HG03280 (cell line): ENCODE measurements at regions not wholly inside any gene's neighbourhood (a gene's known extent, or its start where the extent isn't known, plus 50 kb on each side); places are given as distances from the start of the nearest gene placed in this dataset.
"Not testable (repeated sequence)": the region's sequence is repeated elsewhere in the genome, so short reads cannot be mapped to it uniquely, and the experiment has no call there.

Experiments
- ATAC-seq: cut with Tn5 transposase; IDR thresholded peaks from one replicate; pipeline ENCODE4 v1.9.1; 2021; ENCODE audit warnings: mild to moderate bottlenecking, moderate library complexity; ENCODE audit not compliant: unreplicated experiment

DNA sequence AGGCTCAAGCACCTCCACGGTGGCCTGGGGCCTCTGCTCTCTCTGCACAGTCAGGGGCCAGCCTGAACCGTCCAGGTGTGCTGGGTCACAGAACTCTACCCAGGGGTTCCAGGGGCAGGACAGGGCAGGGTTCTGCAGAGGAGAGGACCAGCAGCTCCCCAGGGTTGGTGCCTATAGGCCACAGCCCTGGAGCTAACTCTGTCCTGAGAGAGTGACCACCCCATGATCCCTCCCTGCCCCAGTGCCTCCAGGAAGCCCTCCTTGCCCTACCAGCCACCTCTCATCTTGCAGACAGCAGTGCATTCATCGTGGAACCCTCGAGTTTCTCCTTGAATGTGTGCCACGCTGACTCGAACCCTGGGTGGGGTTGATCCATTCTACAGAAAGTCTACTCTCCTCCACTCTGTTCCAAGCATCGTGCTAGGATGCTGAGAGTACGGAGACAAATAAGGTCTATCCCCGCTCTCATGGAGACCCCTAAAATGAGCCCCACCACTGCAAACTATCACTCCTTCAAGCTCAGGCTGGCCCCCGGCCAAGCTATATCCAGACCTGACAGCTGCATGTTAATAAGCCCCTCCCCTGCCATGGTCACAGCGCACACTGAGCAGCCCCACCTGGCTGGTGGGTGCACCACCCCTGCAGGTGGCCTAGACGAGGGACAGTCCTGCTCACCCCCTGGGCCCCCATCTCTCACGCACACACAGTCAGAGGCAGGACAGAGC lies 138.1 kb upstream of the FOXD4L5 start:
- not testable (repeated sequence) for ATAC-seq

DNA sequence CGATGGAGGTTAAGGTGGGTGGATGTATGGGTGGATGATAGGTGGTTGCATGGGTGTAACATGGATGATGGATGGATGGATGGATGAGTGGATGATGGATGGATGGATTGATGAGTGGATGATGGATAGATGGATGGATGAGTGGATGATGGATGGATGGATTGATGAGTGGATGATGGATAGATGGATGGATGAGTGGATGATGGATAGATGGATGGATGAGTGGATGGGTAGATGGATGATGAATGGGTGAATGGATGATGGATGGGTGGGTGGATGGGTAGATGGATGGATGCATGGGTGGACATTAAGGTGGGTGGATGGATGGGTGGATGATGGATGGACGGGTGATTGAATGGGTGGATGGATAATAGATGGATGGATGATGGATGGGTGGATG lies 136.5 kb upstream of the FOXD4L5 start:
- ATAC-seq = not testable (repeated sequence)

DNA sequence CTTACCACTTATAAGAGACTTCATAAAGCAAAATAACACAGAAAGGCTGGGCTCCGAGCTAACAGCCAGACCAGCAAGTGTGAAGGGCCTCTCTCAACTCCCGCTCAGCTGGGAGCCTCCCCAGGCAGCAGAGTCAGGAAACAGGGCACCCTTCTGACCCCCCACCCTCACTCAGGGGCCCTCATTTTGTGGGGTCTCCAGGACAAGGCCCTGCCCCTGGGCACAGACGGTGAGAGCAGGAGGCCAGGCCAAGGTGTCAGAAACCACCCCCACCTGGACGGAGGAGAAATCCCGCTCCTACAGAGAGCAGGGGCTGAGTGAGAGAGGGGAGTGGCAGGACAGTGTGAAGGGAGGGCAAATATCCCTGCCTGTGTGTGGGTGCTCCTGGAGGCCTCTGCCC lies 135.8 kb upstream of the FOXD4L5 start:
- no peak for ATAC-seq

DNA sequence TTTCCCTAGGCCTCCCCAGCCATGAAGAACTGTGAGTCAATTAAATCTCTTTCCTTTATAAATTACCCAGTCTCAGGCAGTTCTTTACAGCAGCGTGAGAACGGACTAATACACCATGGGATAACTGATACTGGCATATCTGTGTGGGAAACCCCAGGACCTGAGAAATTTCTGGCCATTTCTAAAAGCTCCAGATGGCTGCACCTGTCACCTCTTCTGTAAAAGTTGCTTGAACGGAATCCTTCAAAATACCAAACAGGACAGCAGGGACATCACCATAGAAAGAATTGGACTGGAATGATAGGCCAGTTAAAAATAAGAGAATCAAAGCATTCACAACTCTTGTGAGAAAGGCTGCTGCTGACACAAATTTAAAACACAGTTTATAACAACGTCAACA lies 134.0 kb upstream of the FOXD4L5 start:
- not testable (repeated sequence) for ATAC-seq

DNA sequence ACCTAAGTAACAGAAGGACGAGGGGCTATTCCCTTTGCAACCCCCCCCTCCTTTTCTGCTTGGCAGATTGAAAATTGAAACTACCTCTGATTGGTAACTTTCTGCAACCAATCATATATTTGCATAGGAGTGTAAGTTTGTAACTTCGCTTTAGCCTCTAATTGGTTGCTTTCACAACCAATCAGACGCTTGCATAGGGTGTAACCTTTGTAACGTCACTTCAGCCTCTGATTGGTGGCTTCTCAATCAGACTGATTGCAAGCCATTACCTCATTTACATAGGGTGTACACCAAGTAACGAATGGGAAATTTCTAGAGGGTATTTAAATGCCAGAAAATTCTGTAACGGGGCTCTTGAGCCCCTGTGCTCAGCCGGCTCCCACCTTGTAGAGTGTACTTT lies 131.9 kb upstream of the FOXD4L5 start:
- ATAC-seq = not testable (repeated sequence)

DNA sequence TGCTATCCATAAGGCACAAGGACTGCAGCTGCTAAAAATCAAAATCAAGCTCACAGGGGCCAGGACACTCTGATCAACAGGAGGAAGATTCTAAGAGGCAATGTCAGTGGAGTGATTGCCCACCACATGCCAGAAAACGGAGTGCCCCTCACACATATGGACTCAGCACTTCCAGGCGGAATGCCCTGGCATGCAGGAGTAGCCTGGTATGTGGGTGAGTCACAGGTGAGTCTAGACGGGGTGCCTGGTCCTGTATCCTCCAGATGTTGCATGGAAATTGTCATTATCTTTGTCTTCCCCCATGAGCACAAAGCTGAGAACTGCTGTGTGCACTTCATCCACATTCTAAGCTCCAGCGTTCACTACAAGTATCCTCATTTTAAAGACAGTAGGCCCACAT lies 129.2 kb upstream of the FOXD4L5 start:
- not testable (repeated sequence) for ATAC-seq

DNA sequence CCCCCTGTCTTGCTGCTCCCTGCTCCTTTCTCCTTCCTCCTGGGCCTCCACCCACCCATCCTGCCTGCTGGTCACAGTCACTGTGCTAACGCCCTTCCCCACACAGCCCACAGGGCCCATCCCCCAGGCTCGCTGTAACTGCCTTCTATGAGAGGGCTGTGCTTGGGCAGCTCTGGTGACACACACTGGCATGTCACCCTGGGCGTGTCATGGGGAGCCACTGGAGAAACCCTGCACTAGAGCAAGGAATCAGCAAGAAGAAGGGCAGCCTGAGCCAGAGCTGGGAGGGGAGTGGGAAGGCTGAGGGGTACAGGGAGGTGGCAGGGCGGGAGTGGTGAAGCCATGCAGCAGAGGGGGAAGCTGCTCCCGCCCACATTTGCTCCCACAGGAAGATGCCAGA lies 128.4 kb upstream of the FOXD4L5 start:
- not testable (repeated sequence) for ATAC-seq

DNA sequence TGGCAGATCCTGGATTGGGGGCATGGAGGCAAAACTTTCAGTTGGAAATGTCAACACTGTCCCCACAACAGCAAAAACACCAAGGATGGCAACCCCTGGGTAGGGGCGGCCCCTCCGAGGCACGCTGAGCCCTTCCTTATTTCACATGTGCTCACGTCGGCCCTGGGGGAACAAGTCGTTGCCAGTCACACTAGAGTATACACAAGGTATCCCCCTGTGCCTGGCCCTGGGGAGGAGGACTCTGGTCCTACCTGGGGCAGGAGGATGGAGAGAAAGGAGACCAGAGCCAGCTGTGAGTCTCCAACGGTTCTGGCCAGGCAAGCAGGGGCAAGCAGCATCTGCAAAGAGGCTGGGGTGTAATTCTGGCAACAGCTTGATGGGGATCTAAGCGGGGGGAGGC lies 126.9 kb upstream of the FOXD4L5 start:
- no peak for ATAC-seq

DNA sequence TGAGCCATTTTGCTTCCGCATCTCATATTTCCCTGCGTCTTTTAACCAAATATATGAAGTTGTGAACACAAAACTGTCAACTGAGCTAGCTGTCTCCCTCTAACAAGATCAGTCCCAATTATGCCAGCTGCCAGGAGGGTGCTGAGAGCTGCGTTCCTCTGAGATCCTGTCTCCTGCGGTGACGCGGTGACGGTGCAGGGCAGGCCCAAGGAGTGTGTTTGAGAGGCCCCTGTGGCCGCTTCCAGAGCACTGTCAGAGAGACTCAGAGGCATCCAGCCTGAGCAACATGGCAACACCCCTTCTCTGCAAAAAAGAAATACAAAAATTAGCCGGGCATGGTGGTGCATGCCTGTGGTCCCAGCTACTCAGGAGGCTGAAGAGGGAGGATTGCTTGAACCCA lies 126.3 kb upstream of the FOXD4L5 start:
- no peak for ATAC-seq

DNA sequence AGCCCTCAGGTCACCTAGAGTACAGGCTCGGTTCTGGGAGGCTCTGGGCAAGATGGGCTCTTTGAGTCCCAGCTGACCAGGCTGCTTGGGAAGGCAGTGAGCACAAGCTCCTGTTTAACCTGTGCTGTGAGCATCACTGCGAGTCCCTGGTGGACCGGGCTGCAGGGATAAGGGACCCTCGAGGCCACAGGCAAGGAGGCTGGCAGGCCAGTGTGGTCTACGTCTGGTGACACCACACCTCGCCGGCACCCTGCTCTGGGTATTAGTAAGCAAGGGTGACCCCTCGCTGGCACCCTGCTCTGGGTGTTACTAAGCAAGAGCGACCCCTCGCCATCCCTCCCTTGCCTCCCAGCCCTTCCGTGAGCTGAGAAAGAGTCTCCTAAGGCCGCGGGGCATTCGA lies 125.9 kb upstream of the FOXD4L5 start:
- ATAC-seq = no peak

DNA sequence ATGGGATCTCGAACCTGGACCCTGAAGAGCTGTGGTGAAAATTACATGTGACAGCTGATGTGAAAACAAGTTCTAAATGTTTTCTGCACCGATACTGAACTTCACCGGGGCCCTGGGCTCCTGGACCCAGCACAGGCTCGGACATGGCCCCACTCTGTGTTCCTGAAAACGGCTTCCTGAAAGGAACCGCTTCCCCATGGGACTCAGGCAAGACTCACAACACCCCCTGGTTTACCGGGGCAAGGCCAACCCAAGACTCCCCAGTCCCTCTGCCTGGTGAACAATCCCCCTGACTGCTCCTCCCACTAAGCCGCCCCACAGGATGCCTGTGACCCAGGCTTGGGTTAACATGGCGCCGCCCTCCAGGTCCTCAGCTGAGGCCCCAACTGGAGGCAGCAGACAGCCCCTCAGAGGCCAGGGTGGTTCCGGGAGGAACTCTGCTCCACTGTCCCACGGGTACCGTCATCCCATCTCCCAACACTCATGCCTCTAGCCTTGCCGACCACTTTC lies 124.5 kb upstream of the FOXD4L5 start:
- no peak for ATAC-seq

DNA sequence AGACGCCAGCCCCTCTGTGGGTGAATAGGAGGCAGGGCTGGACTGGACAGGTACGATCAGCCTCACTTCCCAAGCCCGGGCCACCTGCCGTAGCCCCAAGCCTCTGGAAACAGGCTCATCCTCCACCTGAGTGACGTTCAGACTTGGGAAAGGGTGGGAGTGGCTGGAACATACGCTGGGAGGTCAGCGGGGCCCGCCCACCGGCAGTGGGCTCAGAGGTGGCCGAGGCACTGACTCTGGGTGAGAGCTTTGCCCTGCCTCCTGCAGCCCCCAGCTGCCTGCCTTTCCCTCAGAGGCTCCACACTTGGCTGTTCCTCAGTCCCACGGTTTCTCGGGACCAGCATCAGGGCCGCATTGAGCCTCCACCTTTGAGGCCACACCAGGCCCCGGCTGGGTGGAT lies 123.8 kb upstream of the FOXD4L5 start:
- not testable (repeated sequence) for ATAC-seq

DNA sequence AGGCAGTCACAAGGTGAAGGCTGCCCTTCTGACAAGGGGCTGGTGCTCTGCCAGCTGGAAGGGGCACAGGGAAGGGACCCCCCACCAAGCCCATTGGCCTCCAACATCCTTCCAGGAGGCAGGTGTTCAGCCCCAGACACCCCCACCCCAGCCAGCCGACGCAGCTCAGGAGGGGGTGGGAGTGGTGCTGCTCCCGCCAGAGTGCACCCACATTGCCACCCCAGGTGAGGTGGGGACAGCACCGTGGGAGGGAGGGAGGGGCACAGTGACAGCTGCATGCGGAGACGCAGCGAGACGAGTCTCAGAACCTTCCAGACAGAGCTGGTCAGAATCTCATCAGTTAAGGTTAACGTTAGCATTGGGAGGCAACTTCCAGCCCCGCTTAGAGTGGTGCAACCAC lies 121.6 kb upstream of the FOXD4L5 start:
- ATAC-seq = not testable (repeated sequence)

DNA sequence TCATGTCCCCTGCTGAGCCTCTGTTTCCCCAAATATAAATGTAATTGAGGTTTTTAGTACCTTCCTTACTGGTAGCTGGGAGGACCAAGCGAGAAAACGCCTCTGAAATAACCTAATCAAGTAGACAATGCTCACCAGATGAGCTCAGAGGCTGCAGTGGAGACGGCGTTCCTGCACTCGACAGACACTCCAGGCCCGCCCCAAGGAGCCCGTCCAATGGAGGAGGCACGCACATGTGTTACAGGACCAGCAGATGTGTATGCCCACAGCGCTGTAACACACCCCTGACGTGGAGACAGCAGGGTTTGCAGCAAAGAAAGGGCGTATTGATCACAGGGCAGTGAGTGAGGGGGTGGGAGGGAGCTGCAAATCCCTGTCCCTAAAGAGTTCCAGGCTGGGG lies 120.8 kb upstream of the FOXD4L5 start:
- ATAC-seq = not testable (repeated sequence)

DNA sequence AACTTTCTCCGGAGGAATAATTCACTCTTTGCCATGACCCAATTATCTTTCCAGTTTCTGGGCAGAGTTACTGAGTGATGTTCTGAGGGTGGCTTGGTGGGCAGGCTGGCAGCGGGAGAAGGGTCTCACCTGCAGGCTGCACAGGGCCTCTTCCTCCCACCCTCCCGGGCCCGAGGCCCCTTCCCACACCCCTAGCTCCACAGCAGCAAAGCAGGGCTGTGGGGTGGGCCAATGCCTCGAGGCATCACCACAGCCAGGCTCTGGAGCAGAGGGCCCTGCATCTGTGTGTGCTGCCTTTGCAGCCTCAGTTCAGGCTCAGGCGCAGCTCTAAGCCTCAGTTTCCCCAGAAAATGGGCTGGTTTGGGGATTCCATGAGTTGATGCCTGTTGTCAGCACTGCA lies 120.2 kb upstream of the FOXD4L5 start:
- ATAC-seq = no peak

DNA sequence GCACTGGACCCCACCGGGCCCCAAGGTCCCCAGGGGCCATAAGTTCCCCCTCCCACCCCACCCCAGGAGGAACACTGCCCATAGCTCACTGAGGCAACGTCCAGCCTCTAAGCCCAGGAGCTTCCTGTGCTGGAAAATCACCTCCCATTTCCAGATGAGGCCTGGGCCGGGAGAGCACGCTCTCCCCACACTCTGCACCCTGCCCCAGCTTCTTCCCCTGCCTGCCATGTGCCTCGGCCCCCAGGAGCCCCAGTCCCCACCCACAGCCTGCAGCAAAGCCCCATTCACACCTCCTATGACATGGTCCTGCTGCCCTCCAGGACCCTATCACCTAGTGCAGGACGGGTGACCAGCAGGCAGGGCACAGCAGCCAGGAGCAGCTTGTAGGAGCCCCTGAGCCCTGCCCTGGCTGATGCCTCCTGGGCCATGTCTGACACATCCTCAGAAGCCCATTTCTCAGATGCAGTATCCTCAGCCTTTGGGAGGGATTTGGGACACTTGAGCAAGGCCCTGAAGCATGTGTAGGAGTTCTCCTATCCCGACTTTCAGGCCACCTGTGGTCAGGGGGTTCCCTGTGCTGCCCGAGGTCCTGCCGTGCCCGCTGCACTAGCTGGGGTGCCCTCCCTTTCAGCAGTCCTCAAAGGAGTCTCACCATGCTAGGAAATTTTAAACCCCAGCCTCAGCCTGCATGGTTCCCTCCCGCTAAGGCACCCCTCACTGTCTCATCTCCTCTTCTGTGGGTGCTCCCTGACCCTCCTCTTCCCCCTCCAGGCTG lies 119.4 kb upstream of the FOXD4L5 start:
- no peak for ATAC-seq

DNA sequence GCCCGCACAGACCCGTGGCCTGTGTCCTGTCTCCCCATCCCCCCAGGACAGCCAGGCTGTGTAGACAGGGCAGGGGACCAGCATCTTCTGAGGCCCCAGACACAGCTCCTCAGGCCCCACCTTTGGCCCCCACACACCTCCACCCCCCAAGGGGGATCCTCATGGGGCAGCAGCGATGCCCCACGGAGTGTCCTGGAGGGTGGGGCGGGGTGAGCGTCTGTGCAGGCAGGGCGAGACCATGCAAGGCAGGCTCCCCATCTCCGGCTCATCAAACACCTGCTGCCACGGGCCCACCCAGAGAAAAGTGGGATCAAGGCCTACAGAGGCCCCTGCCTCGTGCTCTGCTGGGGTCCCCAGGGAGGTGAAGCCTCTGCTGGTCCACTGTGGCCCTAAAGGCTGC lies 118.7 kb upstream of the FOXD4L5 start:
- no peak for ATAC-seq

DNA sequence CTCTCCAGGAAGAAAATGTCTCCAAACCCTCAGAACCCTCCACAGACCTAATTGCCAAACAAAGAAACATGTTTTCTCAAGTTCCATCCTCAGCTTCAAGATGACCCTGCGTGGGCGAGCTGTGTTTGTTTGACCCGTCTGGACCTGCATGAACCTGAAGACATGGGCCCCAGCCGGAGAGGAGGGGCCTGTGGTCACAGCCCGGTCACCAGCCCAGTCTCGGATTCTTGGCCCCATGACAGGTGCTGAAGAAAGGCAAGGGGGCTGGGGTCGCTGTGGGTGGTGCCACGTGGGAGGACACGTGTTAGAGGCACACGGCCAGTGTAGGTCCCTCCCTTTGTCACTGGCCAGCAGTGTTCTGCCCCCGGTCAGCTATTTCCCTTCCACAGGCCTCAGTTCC lies 118.1 kb upstream of the FOXD4L5 start:
- not testable (repeated sequence) for ATAC-seq

DNA sequence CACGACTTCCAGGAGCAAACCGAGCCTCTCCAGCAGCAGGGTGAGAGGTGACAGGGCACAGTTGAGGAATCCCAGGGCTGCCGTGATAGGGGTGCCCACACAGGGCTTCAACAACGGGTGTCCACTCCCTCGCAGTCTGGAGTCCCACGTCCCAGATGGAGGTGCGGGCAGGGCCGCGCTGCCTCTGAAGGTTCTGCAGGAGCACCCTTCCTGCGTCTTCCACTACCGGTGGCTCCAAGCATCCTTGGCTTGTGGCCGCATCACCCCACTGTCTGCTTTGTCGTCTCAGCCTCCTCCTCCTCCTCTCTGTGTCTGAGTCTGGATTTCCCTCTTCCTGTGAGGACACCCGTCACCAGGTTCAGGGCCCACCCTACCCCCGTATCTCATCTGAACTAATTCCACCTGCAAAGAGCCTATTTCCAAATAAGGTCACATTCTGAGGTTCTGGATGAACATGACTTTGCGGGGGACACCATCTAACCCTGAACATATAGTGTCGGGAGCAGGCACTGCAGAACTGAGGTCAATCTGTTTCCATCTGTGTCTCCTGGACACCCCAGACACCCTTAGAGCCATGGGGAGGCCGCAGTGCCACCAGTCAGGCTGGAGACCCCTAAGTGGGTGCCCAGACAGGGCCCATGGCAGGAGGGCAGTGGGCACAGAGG lies 117.3 kb upstream of the FOXD4L5 start:
- not testable (repeated sequence) for ATAC-seq

DNA sequence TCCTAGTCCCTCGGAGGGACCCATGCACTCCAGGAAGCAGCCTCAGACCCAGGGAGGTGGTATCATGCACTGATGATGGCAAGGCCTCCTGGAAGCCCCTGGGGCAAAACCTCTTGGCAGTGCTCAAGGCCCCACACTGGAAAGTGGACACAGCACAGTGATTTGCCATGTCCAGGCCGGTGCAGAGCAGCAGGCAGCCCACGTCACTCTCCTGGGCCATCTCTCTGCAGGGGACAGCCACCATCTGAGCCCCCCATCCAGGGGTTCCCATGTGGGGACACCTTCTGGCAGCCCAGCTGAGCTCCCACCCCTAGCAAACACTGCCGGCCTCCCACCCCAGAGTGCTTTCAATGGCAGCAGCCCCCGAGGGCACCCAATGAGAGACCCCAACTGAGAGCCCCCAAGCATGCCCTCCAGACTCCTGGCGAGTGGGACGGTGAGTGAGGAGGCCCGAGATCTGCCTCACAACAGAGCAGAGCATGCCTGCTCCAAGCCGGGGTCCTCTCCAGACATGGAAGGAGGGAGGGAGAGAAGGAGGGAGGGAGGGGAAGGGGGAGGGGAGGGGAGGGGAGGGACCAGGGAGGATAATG lies 116.5 kb upstream of the FOXD4L5 start:
- not testable (repeated sequence) for ATAC-seq

DNA sequence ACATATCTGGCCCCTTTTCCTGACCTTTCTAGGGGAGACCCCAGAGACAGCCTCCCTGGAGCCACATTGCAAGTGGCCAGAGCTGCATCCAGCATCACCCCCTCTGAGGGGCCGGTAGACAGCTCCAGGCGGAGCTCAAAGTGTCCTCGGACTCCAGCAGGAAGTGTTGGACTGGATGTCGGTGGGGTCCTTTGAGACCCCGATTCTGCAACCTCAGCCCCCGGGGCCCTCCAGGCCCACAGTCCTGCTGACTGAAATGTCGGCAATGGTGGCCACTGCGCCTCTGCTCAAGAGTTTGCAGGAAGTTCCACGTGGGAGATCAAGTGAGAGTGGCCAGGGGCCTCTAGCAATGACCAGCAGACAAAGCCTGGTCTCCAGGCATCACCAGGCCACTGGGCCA lies 115.9 kb upstream of the FOXD4L5 start:
- no peak for ATAC-seq
